ENCODE measurements at regions not wholly inside any gene's neighbourhood (a gene's known extent, or its start where the extent isn't known, plus 50 kb on each side); places are given as distances from the start of the nearest gene placed in this dataset.

- TF ChIP-seq CTCF (IDR thresholded peaks at IDR 0.05) (no peak), POLR2A (IDR thresholded peaks at IDR 0.05) (no peak)
These were observed 259.0 kb upstream of the TRPC5 start for GRCh38 chrX:112341598-112341997.
